Occipital lobe (tissue), 1 donor: ENCODE measurements at regions not wholly inside any gene's neighbourhood (a gene's known extent, or its start where the extent isn't known, plus 50 kb on each side); places are given as distances from the start of the nearest gene placed in this dataset.
"Not testable (repeated sequence)": the region's sequence is repeated elsewhere in the genome, so short reads cannot be mapped to it uniquely, and the experiment has no call there.

Experiments
- DNase-seq: peaks from one replicate; lab custom pipeline; 2025; lab: John Stamatoyannopoulos, UW

DNA sequence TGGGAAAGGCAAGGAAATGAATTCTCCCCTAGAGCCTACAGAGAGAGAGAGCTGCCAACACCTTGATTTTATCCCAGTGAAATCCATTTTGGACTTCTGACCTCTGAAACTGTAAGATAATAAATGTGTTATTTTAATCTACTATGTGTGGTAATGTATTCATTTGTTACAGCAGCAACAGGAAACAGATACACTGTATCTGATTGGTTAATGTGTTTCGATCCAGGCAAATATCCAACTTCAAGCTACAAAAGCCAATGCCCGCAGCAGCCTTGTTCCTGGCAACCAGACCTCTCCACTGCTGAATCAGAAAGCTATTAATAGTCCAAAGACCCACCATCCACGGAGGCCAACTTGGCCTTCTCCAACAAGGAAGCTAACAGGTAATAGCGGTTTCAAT lies 318.1 kb downstream of the PTTG2 start:
- DNase-seq: no peak

GRCh38 chr4:38279077-38279476 lies 318.9 kb downstream of the PTTG2 start:
- no peak for DNase-seq

- DNase-seq: no peak
Observed at GRCh38 chr4:38279650-38280322, 319.6 kb downstream of the PTTG2 start.

- no peak for DNase-seq
Observed at GRCh38 chr4:38280323-38280706, 320.1 kb downstream of the PTTG2 start.

DNA sequence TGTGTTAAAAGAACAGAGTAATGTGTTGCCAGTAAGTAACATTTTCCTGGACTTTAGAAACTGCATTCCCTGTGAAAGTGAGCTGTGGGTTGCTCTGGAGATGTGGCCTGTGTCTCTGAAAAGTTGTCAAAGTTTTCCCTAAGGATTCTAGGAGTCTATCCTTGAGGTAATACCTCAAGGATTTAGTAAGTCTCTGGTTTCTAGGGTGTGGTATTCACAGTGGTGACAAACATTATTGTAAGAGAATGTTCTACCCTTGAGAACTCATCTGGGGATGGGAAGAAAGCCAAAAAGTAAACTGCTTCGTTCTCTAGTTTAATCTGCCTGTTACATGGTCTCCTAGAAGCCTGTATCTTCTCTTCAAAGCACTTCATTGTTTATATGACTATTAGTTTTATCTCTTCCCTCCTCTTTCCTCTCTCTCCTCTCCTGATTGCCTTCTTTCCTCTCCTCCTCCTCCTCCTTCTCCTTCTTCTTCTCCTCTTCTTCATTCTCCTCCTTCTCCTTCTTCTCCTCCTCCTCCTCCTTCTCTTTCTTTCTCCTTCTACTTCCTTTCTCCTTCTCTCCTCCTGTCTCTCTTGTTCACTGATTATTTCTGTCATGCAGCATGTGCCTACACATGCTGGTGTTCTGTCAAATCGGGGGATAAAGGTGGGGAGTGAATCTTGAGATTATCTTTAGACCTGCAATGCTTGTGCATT lies 321.3 kb downstream of the PTTG2 start:
- no peak for DNase-seq

- DNase-seq: no peak
Observed at GRCh38 chr4:38283724-38284123, 323.5 kb downstream of the PTTG2 start.

DNA sequence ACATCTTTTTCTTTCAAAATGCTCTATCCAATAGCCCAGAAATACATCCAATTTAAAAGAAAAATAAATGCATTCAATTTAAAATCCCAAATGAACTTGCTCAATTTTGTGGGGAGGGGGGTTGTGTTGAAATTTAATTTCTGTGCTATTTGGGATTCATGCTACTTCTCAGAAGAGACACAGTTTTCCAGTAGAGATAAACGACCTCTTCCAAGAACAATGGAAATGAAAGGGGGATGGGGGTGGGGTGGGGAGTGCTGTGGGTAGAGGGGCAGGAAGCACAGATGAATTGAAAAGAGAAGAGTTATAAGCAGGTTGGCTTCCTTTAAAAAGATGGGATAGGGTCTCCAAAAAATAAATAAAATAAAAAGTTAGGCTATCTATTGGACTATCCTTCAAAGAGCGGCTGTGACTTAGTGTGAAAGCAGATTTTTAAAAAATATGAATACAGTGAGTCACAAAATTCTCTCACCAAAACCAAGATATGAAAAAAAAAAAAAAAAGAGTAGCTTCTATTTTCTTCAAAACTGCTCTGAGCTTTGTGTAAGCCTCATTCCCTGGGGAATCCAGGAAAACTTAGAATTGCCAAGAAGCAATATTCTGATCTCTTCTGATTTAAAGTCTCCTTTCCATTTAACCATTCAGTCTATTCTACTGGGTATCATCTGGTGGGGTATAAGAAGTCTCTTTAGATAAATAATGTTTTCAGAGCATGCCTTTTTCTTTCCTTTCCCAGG lies 324.3 kb downstream of the PTTG2 start:
- DNase-seq: no peak

DNA sequence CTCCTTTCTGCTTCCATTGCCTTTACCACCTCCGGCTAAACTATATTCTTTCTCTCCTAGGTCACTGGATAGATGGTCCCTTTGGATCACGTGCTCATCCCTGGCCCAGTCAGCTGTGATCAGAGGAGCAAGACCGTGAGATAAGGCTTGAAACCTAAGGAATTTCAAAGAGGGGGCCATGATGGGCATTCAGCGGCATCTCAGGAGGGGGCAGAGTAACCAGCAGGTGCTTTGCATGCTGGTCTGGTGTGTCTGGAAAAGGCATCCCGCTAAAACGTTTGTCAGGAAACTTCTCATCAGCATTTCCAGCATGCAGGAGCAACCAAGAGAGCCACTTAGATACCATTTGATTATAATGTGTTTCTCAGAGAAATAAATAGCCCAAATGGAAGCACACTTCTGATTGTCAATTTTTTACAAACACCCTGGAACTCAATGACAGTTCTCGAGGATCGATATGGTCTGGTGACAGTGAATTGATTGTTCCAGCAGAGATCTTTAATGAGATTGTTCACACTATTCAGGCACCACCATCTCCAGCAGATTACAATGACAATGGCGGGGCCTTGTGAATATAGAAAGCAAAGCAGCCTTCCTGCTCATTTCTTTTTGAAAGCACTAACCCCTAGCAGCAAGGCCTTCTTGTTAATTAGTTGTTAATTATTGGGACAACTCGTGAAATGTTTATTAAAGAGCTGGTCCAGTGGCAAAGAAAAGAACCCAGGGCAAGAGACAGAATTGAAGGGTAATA lies 327.1 kb downstream of the PTTG2 start:
- no peak for DNase-seq

DNA sequence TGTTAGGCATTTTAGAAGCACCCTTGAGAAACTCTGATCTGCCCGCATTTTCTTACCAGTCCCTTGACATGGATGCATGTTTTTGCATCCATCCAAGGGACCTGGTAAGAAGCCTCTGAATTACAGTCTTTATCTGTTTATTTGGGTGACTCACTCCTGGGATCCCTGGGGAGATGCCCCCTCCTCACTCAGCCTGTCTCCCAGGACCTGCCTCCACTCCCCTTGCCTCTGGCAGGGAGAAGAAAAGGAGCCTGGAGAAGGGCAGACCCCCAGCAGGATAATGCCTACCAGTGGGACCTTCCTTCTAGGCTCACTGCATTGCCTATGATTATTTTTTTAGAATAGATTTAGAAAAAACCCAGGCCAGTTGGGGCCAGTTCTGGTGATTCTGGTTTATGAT lies 329.4 kb downstream of the PTTG2 start:
- no peak for DNase-seq

GRCh38 chr4:38290366-38290765 lies 330.2 kb downstream of the PTTG2 start:
- DNase-seq: no peak

DNA sequence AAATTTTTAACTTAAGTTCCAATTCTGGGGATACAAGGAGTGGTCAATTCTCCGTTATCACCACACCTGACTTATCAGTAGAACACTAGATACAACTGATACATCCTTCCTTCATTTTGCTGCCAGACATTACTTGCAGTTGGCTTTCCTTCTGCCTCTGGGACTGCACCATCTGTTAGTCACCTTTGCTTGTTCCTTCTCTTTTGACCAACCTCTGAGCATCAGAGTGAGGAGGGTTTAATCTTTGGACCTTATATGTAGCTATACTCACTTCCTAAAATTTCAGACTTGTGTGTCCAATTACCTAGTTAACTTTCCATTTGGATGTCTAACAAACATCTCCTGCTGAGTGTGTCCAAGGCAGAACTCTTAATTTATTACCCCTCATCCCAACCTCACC lies 330.7 kb downstream of the PTTG2 start:
- DNase-seq: no peak

DNA sequence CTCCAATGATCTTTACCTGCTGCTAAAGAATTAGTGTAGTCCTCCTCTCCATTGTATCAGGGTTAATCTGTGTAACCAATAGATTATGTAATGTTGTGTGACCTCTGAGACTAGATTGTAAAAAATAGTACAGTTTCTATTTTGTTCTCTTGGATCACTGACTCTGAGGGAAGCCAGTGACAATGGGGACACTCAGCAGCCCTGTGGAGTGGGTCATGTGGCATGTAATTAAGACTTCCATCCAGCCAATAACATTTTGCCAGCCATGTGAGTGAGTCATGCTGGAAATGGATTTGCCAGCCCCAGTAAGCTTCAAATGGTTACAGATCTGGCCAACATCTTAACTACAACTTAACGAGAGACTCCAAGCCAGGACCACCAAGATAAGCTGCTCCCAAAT lies 332.3 kb downstream of the PTTG2 start:
- DNase-seq: no peak

GRCh38 chr4:38294238-38294637 lies 334.0 kb downstream of the PTTG2 start:
- no peak for DNase-seq

- DNase-seq: no peak
Observed at GRCh38 chr4:38297061-38297460, 336.9 kb downstream of the PTTG2 start.

- DNase-seq: no peak
Observed at GRCh38 chr4:38298868-38299713, 338.9 kb downstream of the PTTG2 start.

DNA sequence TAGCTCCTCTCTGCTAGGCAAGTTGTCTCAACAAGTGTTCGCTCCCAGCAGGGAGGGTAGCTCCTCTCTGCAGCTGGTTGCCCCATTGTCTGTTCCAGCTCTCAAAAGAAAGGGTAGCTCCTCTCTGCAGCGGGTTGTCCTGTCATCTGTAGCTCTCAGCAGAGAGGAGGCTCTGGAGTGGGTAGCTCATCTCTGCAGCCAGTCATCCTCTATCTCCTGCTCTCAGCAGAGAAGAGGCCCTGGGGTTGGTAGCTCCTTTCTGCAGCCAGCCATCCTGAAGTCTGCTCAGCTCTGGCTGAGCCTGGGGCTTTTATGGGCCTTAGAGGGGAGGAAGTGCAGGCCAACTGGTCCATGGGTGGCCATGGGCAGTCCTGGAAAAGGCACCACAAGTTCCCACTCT lies 342.7 kb downstream of the PTTG2 start:
- no peak for DNase-seq

- not testable (repeated sequence) for DNase-seq
Observed at GRCh38 chr4:38304460-38304859, 344.3 kb downstream of the PTTG2 start.

DNA sequence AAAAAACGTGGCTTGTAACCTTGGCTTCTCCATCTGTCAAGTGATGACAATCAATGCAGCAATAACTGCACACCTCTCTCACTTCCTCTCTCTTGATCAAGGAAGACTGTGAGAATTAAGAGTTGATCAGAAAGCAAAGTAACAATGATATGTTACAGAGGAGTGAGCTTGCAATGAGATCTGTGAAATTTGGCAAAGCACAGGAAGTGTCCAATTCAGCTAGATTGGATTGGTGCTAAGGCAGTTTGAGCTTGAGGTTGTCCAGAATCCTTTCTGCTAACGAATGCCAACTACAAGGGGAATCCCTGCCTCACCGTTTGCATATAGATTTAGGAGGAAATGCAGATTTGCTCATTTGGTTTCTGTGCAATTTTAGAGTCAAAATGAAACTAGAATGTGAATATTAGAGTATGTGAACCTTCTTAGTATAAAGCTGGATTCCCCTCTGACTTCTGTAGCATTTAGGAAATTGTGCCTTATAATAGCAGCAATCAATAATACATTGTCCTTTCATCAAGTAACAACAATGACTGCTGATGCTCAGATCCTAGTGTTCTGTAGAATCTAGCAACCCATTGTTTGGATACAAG lies 346.4 kb downstream of the PTTG2 start:
- DNase-seq: no peak

- DNase-seq: no peak
Observed at GRCh38 chr4:38308728-38309311, 348.6 kb downstream of the PTTG2 start.

GRCh38 chr4:38309471-38309870 lies 349.3 kb downstream of the PTTG2 start:
- no peak for DNase-seq
